Left lung (tissue), 4 donors: ENCODE measurements at regions not wholly inside any gene's neighbourhood (a gene's known extent, or its start where the extent isn't known, plus 50 kb on each side); places are given as distances from the start of the nearest gene placed in this dataset.
"Not testable (repeated sequence)": the region's sequence is repeated elsewhere in the genome, so short reads cannot be mapped to it uniquely, and the experiment has no call there.

ENCODE experiments used
- ATAC-seq: fragments of 200-7000 bp; cut with Tn5 transposase; one replicate; pipeline ENCODE4 v1.9.1; 2020; ENCODE audit warnings: moderate library complexity
- DNase-seq, 4 donors: peaks; one replicate each; pipeline ENCODE4 v3.0.0-alpha.2; 2013 to 2020
- H3K27ac ChIP-seq, 2 donors: fragments of 200-600 bp; sonication (generic) in 1 of 2; one replicate each; pipeline versions ENCODE4 v1.5.0 to v1.8.0; 2020 to 2021
- H3K27me3 ChIP-seq, 2 donors: fragments of 200-600 bp; sonication (generic) in 1 of 2; one replicate each; pipeline versions ENCODE4 v1.5.0 to v1.8.0; 2020 to 2021
- H3K36me3 ChIP-seq, 2 donors: fragments of 200-600 bp; sonication (generic) in 1 of 2; one replicate each; pipeline versions ENCODE4 v1.5.0 to v1.8.0; 2020 to 2021
- H3K4me1 ChIP-seq, 2 donors: fragments of 200-600 bp; one replicate each; pipeline ENCODE4 v1.8.0; 2021
- H3K4me3 ChIP-seq, 2 donors: fragments of 200-600 bp; sonication (generic) in 1 of 2; one replicate each; pipeline versions ENCODE4 v1.5.0 to v1.8.0; 2020 to 2021; ENCODE audit warnings: mild to moderate bottlenecking in 1 of 2
- H3K9me3 ChIP-seq, 2 donors: fragments of 200-600 bp; sonication (generic) in 1 of 2; one replicate each; pipeline versions ENCODE4 v1.5.0 to v1.8.0; 2020 to 2021
- CTCF ChIP-seq, 2 donors: fragments of 200-600 bp; sonication (generic) in 1 of 2; IDR thresholded peaks; one replicate each; pipeline versions ENCODE4 v1.5.0 to v1.8.0; 2021; ENCODE audit warnings: antibody characterized with exemption in 2 of 2
- intact Hi-C, 2 donors: fragments of 100-400 bp; cut with DNase I; formaldehyde crosslinking; loops; one replicate each; pipeline versions ENCODE4 v1.11.2 to v1.14.2; 2022
- donor health status: DM: no; HTN: yes; CAD: no.
- donor health status: DM: no; HTN: no; CAD: no.

DNA sequence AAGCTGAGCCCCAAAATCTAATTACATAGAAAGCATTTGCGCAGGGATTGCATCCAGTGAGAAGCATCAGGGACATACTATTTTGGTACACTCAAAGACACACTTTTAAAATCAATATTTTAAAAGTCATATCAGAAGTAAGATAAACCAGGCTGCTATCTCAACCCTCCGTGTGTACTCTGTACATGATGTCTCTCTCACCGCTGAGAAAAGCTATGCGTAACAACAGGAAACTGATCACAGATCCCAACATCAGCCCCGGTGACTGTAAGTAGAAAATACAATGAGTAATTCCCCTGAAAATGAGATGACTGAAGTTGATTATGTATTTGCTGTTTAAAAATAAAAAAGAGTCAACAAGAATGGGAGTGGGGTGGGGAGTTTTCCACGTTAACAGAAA, 329.8 kb downstream of the BCL2L11 start:
- intact Hi-C loops, H3K4me1 ChIP-seq: not testable (repeated sequence)

GRCh38 chr2:111451692-111452199, 331.0 kb downstream of the BCL2L11 start:
- peak; percentile 8 for ATAC-seq
- H3K27me3 ChIP-seq, DNase-seq, H3K27ac ChIP-seq, H3K36me3 ChIP-seq, H3K9me3 ChIP-seq, intact Hi-C loops, H3K4me1 ChIP-seq, H3K4me3 ChIP-seq: not testable (repeated sequence)

More for the DNA sequence above, 329.8 kb downstream of the BCL2L11 start:
- not testable (repeated sequence) for H3K9me3 ChIP-seq, H3K4me3 ChIP-seq, H3K27me3 ChIP-seq, DNase-seq, ATAC-seq, H3K36me3 ChIP-seq, H3K27ac ChIP-seq

GRCh38 chr2:111452208-111452607, 331.5 kb downstream of the BCL2L11 start:
- intact Hi-C loops, result not testable (repeated sequence)

GRCh38 chr2:111453308-111453707, 332.6 kb downstream of the BCL2L11 start:
- not testable (repeated sequence) for ATAC-seq

More at GRCh38 chr2:111452208-111452607, 331.5 kb downstream of the BCL2L11 start:
- not testable (repeated sequence) for H3K27me3 ChIP-seq, ATAC-seq, H3K4me3 ChIP-seq, H3K36me3 ChIP-seq, H3K9me3 ChIP-seq, H3K4me1 ChIP-seq, H3K27ac ChIP-seq, DNase-seq

GRCh38 chr2:111453816-111454215, 333.1 kb downstream of the BCL2L11 start:
- H3K27me3 ChIP-seq, DNase-seq, H3K4me1 ChIP-seq, H3K9me3 ChIP-seq, H3K4me3 ChIP-seq, H3K36me3 ChIP-seq, H3K27ac ChIP-seq, intact Hi-C loops: not testable (repeated sequence)
- ATAC-seq, result peak; percentile 58

More at GRCh38 chr2:111453308-111453707, 332.6 kb downstream of the BCL2L11 start:
- H3K9me3 ChIP-seq, H3K4me3 ChIP-seq, H3K36me3 ChIP-seq, H3K27ac ChIP-seq, intact Hi-C loops, H3K27me3 ChIP-seq, DNase-seq, H3K4me1 ChIP-seq: not testable (repeated sequence)

DNA sequence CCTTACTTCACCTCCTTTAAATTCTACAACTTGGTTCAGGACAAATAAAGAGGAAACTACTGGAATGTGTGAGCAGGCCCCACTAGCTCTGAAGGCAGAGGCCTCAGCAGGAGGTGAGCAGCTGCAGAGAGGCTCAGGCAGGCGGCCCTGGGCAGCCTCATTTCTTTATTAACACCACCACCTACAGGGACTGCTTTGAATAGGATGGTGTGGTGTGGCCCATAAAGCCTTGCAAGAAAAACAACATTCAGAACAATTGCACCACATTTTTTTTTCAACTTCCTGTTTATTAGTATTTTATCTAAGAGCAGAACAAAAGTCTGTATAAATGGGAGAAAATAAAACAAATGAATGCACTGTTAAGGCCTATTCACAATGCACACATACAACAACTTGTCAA, 333.7 kb downstream of the BCL2L11 start:
- H3K27ac ChIP-seq, result peak overlapping the region in 1 of 2 donors; percentile 73
- DNase-seq (peak in 1 of 4 donors; percentile 61), ATAC-seq (peak; percentile 97)
- peak in 1 of 2 donors; percentile 17 for TF ChIP-seq CTCF (IDR thresholded peaks at IDR 0.05)
- H3K4me1 ChIP-seq, H3K36me3 ChIP-seq, H3K4me3 ChIP-seq, H3K9me3 ChIP-seq, intact Hi-C loops, H3K27me3 ChIP-seq: not testable (repeated sequence)

GRCh38 chr2:111455016-111456015, 334.6 kb downstream of the BCL2L11 start:
- H3K9me3 ChIP-seq, H3K27me3 ChIP-seq, H3K36me3 ChIP-seq, H3K4me1 ChIP-seq, H3K4me3 ChIP-seq, DNase-seq, intact Hi-C loops, ATAC-seq: not testable (repeated sequence)
- peak overlapping the region in 1 of 2 donors; percentile 73 for H3K27ac ChIP-seq

DNA sequence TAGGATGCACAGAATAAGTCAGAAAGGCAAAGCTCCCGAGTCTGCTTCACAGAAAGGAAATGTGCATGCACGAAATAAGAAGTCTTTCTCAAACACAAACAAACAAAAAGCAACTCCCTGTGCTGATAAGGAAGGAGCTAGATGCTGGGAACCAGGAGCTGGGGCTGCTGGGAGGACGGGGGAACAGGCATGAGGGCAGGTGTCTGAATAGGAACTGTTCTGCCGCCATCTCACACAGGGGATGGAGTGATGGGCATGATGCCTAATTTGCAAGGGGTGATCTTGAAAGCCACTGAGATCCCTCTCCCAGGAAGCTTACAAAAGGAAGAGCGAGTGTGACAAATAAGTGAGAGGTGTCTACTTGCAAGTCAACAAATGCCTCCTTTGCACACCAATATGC, 336.5 kb downstream of the BCL2L11 start:
- H3K9me3 ChIP-seq, ATAC-seq, DNase-seq, H3K4me1 ChIP-seq, H3K27me3 ChIP-seq, intact Hi-C loops, H3K27ac ChIP-seq, H3K4me3 ChIP-seq, H3K36me3 ChIP-seq: not testable (repeated sequence)

GRCh38 chr2:111460901-111461300, 340.2 kb downstream of the BCL2L11 start:
- H3K4me3 ChIP-seq, H3K36me3 ChIP-seq, intact Hi-C loops, H3K9me3 ChIP-seq, H3K27me3 ChIP-seq, H3K27ac ChIP-seq, H3K4me1 ChIP-seq, DNase-seq, ATAC-seq: not testable (repeated sequence)

DNA sequence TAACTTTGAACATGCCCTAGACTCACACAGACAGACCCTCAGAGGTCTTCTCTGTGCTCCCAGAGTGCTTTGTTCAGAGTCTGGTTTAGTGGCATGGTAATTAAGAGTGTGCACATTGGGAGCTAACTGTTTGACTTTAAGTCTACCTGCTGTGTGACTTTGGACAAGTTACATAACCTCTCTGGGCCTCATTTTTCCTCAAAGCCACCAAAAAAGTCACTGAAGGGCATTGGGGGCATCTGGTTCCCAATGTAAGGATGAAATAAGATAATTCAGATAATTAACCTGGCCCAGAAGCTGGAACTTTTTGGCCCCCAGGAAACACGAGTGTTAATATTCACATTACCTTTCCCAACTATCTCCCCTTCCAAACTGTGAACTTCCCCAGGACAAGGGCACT, 341.1 kb downstream of the BCL2L11 start:
- H3K9me3 ChIP-seq, H3K4me1 ChIP-seq, H3K4me3 ChIP-seq, intact Hi-C loops, DNase-seq, H3K36me3 ChIP-seq, H3K27ac ChIP-seq, ATAC-seq, H3K27me3 ChIP-seq: not testable (repeated sequence)

GRCh38 chr2:111462572-111462971, 341.9 kb downstream of the BCL2L11 start:
- H3K9me3 ChIP-seq, DNase-seq, H3K36me3 ChIP-seq, H3K4me1 ChIP-seq, H3K4me3 ChIP-seq, H3K27ac ChIP-seq, intact Hi-C loops, H3K27me3 ChIP-seq, ATAC-seq: not testable (repeated sequence)

DNA sequence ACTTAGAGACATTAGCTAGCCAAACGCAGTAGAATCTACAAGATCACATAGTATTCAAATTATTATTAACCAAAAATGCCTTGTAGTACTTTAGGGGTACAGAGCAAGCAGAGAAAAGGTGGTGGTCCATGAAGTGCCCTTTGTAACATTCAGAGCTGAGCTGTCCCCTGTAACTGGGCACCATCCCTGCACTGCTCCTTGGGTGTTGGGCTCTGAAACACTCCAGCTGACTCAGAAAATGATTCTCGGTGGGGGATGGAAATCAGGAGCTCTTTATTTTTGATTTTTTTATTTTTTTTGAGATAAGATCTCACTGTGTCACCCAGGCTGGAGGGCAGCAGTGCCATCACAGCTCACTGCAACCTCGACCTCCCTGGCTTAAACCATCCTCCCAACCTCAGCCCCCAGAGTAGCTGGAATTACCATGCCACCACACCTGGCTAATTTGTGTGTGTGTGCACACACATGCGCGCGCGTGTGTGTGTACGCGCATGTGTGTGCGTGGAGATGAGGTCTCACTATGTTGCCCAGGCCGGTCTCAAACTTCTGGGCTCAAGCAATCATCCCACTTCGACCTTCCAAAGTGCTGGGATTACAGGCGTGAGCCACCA, 342.6 kb downstream of the BCL2L11 start:
- intact Hi-C loops, ATAC-seq, H3K9me3 ChIP-seq, H3K4me1 ChIP-seq, DNase-seq, H3K27ac ChIP-seq, H3K36me3 ChIP-seq, H3K4me3 ChIP-seq, H3K27me3 ChIP-seq: not testable (repeated sequence)
